Left cardiac atrium (tissue), 4 donors: ENCODE measurements at regions not wholly inside any gene's neighbourhood (a gene's known extent, or its start where the extent isn't known, plus 50 kb on each side); places are given as distances from the start of the nearest gene placed in this dataset.
"Not testable (repeated sequence)": the region's sequence is repeated elsewhere in the genome, so short reads cannot be mapped to it uniquely, and the experiment has no call there.

ENCODE experiments used
- ATAC-seq, 2 donors: fragments of 200-7000 bp; cut with Tn5 transposase; one replicate each; pipeline ENCODE4 v1.9.1; 2020; ENCODE audit warnings: mild to moderate bottlenecking in 2 of 2, moderate library complexity in 2 of 2
- DNase-seq: peaks from one replicate; pipeline ENCODE4 v3.0.0-alpha.2; 2020
- intact Hi-C, 2 donors: fragments of 100-400 bp; cut with DNase I; formaldehyde crosslinking; loops; one replicate each; pipeline versions ENCODE4 v1.14.1 to v1.15.1; 2022 to 2023
- donor health status: DM: no; HTN: yes; CAD: no.
- donor health status: DM: no; HTN: yes; CAD: no; lungs with severe emphysema.
- donor health status: DM: yes; HTN: yes; CAD: no.
- donor health status: Dilated cardiomyopathy.

DNA sequence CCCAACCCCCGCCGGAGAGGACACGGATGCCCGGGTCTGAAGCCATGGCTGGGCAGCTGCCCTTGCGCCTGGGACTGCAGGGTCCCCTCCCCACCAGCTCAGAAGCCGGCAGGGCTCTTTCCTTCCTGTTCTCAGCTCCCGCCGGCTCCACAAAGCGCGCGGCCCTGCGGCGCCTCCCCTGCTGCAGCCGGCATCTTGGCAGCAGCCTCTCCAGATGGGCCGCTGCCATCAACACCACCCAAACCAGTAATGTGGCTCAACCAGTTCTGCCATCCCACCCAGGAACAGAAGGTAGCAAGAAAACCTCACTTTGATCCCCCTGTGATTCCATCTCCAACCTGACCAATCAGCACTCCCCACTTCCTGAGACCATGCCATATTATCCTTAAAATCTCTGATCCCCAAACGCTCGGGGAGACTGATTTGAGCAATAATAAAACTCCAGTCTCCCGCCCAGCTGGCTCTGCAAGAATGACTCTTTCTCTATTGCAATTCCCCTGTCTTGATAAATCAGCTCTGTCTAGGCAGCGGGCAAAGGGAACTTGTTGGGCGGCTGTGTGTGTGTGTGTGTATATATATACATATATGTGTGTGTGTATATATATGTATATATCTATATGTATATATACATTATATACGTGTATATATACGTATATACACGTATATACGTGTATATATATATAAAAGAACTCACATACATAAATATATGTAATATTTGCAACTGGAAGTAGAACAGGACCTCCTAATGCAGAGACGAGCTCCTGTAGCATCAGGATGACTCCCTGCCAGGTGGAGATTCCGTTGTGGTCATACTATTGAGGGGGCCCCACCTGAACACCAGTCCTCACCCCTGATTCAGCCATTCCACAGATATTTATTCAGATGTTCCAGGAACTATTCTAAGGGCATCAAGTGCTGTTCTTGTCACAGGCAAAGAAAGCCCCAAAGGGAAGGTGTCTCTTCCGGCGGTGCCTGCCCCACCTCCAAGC, 1674.9 kb downstream of the SPATA31A7 start:
- DNase-seq = peak; percentile 51
- ATAC-seq = peak; percentile 86 to 92
- intact Hi-C loops = not testable (repeated sequence)

DNA sequence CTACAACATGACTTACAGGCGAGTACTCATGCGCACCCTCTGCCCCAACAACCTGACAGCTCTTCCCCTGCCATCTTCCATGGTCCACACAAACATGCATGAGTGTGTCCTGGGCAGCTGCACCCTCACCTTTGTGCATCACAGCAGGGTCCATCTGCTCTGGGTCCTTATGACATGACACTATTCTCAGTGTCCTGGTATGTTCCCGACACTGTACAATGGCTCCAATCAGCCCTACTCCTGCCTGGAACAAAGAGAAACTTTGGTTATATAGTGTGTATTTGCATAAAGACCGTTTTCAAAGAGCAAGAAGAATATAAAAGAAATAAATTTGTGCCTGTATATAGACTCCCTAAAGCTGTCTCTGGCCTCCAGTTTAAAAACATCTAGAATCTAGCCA, 1679.2 kb downstream of the SPATA31A7 start:
- DNase-seq, intact Hi-C loops, ATAC-seq: not testable (repeated sequence)

GRCh38 chr9:62871765-62872164, 1681.9 kb downstream of the SPATA31A7 start:
- ATAC-seq, DNase-seq, intact Hi-C loops: not testable (repeated sequence)

DNA sequence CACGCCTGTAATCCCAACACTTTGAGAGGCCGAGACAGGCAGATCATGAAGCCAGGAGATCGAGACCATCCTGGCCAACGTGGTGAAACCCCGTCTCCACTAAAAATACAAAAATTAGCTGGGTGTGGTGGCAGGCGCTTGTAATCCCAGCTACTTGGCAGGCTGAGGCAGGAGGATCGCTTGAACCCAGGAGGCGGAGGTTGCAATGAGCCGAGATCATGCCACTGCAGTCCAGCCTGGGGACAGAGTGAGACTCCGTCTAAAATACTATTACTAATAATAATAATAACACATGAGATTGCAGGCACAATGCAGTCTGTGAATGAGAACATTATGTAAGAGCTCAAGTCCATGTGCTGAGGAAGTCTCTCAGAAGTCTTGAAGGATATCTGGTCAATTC, 1684.4 kb downstream of the SPATA31A7 start:
- ATAC-seq, intact Hi-C loops: not testable (repeated sequence)

DNA sequence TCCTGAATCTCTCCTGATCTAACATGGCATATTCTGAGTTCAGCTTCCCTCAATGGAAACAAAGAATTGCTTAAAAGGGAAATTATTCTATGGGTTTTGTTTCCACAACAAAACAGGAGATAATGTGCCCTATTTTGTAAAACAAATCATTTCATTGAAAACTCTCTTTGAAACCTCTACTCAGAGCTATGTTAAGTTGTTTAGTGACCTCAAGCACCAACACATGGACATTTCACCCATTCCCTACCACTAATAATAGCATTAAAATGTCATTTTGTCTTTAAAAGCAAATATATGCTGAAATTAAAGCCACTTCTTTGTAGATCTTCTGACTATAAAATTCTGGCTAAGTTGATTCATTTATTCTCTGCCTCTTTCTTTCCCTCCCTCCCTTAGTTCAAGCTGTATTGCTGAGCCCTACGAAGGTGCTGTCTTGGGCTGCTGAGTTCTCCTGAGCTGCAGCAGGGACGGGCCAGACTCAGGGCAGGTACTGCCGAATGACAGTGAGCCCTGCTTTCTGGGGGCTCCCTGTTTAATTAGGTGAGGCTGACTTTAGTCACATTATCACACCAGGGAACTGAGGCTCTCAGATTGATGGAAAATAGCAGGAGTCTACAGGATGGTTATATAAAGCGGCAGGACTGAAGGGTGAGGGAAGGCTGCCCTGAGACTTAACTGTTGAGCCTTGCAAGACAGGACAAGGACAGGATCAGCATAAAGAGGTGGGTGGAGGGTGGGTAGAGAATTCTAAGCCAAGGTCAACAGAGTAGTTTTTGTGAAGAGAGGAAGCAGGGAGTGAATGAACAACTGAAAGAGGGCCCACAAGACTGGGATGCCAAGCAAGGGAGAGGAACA, 1685.1 kb downstream of the SPATA31A7 start:
- intact Hi-C loops, DNase-seq: not testable (repeated sequence)
- peak in 1 of 2 donors; percentile 19 for ATAC-seq

More for the DNA sequence above, 1684.4 kb downstream of the SPATA31A7 start:
- not testable (repeated sequence) for DNase-seq

DNA sequence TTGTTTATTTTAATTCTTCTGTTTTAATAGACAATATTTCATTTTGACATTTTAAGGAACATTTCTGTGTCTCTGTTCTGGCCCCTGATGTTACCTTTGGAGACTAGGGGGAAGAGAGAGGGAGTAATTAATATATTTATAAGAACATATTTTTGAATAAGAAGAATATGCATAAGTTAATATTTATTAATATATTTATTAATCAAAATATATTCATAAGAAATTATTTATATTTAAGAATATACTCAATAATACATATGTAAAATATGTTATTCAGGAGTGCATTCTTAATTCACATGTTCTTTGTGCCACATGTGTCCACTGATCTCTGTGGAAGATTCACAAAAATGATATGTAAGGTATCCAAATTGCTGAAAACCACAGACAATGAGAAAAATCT, 1687.7 kb downstream of the SPATA31A7 start:
- ATAC-seq, intact Hi-C loops, DNase-seq: not testable (repeated sequence)

GRCh38 chr9:62877987-62878386, 1688.2 kb downstream of the SPATA31A7 start:
- DNase-seq, intact Hi-C loops, ATAC-seq: not testable (repeated sequence)

- intact Hi-C loops = not testable (repeated sequence)
These were observed 1690.6 kb downstream of the SPATA31A7 start for GRCh38 chr9:62880453-62880852.

DNA sequence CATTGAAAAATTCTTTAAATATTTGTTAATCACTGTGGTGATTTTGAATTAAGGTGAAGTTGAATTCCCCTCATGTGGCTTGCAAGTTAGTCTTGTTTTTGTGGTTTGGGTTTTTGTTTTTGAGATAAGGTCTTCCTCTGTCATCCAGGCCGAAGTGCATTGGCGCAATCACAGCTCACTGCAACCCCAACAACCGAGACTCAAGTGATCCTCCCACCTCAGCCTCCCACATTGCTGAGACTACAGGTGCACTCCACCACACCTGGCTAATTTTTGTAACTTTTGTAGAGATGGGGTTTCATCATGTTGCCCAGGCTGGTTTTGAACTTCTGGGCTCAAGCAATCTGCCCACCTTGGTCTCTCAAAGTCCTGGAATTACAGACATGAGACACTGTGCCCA, 1691.1 kb downstream of the SPATA31A7 start:
- ATAC-seq, DNase-seq, intact Hi-C loops: not testable (repeated sequence)

More at GRCh38 chr9:62880453-62880852, 1690.6 kb downstream of the SPATA31A7 start:
- not testable (repeated sequence) for DNase-seq, ATAC-seq

GRCh38 chr9:62881811-62882210, 1692.0 kb downstream of the SPATA31A7 start:
- DNase-seq, ATAC-seq, intact Hi-C loops: not testable (repeated sequence)

GRCh38 chr9:62882717-62883116, 1692.9 kb downstream of the SPATA31A7 start:
- DNase-seq, intact Hi-C loops, ATAC-seq: not testable (repeated sequence)

DNA sequence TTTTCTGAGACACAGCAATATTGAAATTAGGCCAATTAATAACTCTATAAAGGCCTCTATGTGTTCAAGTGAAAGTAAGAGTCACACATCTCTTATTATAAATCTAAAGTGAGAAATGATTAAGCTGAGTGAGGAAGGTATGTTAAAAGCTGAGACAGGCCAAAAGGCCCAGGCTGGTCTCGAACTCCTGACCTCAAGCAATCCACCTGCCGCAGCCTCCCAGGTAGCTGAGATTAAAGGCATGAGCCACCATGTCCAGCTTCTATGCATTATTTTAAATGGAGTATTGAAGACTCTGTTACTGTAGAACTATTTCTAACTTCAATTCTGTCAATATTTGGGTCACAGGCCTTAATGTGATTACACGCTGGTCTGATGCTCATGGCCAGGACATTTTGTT, 1706.9 kb downstream of the SPATA31A7 start:
- DNase-seq, intact Hi-C loops, ATAC-seq: not testable (repeated sequence)

DNA sequence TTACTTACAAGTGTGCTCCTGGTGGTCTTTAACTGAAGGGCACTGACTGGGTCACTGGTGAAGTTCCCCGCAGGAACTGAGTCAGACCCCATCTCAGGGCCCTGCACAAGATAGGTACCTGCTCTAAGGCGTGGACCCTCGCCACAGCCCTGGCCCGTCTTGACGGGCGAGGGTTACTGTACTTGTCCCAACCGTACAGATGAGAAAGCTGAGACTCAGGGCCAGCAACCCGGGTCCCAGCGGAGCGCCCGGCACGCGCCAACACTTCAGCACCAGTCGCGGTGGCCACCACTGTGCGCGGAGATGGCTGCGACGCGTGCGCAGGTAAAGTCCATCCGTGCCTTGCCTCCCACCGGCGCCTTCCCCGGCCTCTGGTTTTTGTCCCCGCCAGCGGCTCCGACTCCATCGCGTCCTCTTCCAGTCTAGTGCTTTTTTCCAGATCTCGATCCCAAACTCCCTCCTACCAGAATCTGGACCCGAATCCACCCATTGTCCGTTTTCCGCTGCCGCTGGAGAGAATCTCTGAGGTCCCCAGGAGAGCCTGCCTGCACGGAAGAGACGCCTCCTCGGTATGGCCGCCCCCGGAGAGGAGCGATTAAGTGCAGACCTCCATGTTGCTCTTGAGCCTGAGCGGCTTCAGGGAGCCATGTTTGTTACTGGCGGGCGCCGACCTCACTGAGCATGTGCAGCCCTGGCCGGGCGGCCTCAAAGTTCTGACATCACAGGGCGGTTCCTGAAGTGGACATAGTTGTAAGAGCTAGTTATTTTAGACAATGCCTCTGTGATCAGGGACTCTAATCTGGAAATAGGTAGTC, 1707.8 kb downstream of the SPATA31A7 start:
- intact Hi-C loops, ATAC-seq: not testable (repeated sequence)
- DNase-seq = peak; percentile 52

DNA sequence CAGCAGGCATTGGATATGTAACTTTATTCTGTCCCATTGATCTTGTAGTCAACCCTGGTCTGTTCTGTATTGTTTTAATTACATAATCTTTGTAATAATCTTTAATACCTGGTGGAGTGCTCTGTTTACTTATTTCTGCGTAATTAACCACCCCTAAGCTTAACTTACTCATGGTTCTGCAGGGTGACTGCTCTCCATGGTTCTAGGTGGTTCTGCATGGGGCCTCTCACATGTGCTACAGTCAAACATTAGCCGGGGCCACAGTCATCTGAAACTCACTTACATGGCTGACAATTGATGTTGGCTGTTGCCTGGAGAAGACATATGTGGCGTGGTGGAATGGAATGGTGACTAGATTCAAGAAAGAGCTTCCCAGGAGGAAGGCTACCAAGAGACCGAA, 1709.8 kb downstream of the SPATA31A7 start:
- intact Hi-C loops, ATAC-seq, DNase-seq: not testable (repeated sequence)

- ATAC-seq, DNase-seq, intact Hi-C loops: not testable (repeated sequence)
These were observed 1714.2 kb downstream of the SPATA31A7 start for GRCh38 chr9:62904061-62904460.

DNA sequence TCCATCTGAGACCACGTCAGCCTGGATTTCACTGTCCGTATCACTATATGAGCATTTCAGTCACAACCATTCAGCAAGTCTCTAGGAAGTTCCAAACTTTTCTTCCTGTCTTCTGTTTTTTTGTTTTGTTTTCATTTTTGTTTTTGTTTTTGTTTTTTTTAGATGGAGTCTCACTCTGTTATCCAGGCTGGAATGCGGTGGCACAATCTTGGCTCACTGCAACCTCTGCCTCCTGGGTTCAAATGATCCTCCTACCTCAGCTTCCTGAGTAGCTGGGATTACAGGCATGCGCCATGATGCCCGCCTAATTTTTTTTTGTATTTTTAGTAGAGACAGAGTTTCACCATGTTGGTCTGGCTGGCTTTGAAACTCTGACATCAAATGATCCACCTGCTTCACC, 1715.9 kb downstream of the SPATA31A7 start:
- DNase-seq, intact Hi-C loops: not testable (repeated sequence)

DNA sequence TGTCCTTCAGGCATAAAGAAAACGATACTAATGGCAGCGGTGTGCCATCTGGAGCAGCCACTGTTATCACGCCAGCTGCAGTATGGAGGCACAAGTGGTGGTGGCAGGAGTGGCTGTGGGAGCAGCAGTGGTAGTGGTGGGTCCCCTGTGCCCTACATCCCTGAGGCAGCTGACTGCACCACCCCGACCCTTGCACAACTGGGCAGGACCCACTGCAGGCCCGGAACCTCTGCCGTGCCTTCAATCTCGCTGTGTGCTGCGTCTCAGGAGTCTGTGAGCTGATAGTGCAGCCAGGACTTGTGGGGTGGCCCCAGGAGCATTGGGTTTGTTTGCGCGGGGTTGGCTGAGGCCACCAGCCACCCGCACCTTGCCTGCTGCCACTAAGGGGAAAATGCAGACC, 1718.0 kb downstream of the SPATA31A7 start:
- DNase-seq, intact Hi-C loops, ATAC-seq: not testable (repeated sequence)

More for the DNA sequence above, 1715.9 kb downstream of the SPATA31A7 start:
- not testable (repeated sequence) for ATAC-seq

DNA sequence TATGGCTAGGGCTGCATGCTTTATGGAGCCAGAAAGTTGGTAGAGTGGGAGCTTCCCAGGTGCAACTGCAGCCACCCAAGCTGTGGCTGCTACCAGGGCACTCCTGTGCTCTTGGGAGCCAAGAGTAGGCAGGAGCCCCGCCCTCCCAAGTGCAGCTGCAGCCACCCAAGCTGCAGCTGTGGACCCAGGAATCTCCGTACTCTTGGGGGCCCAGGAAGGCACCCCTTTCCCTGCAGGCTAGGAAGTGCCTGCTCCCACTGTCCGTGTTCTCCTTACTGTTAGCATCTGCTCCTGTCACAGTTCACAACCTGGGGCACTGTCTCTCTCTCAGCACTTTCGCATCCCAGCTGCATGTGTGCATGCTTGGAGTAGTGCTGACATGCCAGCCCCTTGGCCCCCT, 1718.4 kb downstream of the SPATA31A7 start:
- not testable (repeated sequence) for DNase-seq, ATAC-seq

More for the DNA sequence above, 1718.4 kb downstream of the SPATA31A7 start:
- intact Hi-C loops = not testable (repeated sequence)
